NCI-H1436 (cell line): ENCODE measurements at regions not wholly inside any gene's neighbourhood (a gene's known extent, or its start where the extent isn't known, plus 50 kb on each side); places are given as distances from the start of the nearest gene placed in this dataset.

Experiments
- DNase-seq: peaks from one replicate; lab custom pipeline; 2025; lab: John Stamatoyannopoulos, UW

DNA sequence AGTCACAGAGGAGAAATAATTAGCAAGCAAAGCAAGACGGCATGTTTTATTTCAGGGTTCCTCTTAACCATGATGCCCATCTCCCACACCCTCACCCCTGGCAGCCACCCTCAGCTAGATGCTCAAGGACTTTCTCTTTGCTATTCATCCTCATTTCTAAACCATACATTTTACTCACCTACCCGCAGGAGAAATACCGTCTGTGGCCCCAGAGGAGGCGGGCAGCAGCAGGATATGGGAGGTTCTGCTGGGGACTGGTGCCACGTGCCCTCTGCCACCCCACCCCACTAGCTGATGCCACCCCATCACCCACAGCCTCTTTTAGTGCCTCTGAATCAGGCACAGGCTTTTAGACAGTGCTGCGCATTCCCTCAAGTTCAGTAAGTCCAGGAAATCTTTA lies 168.7 kb upstream of the ITGB1 start:
- DNase-seq = no peak

DNA sequence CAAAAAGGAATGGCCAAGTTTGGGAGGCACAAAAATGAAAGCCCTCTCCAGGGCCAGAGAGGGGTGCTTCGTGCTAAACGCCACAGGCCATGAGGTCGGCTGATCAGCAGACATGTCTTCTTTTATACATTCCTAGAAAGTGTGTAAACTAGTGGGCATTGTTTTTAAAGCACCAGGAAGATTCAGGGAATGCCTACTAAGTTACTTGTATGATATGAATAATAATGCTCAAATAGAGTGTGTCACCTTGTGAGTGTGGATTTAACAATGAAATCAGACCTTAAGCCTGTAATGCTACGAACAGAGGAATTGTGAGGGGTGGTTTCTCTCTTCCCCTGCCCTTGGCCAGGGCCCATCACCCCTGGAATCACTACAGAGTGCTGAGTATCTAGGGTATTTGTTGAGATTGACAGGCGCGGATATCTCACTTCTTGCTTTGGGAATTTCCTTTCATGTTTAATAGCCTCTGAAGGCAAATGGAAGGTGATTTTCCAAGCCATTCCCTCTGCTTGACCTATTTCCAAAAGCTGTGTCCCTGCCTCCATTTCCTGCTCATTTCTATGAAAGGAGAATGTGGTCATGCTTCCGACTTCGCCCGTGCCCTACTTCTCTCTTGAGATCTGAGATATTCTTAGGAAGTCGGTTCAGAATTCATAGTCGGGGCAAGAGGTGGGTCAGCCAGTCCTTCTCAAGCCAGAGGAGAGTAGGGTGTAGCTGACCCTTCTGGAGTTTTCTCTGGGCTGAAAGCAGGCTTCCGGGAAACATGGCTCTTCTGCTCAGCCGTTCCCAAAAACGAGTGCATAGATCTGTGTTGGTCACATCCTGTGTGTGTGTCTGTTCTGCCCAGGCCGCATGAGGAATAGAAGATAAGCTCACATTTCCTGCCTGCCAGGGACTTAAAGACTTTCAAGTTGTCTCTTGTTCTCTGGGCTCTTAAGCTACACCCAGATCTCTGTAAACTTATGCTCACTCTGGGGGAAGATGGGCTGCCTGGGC lies 167.8 kb upstream of the ITGB1 start:
- DNase-seq = no peak

DNA sequence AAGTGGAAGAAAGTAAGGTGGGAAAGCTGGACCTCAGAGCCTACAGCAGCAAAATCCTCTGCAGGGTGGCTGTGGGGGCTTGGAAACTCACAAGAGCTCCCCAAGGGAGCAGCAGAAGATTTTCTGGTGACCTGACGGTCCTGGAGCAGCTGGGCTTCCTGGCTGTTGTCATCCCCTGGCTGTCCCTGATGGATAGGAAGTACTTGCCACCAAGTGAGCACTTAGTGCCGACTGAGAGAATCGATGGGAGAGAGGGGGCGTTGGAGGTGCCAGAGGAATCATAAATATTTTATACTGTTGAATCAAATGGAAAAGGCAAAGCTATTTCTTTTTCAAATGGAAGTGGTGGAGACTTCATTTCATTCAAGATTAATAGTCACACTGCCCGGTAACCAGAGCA lies 167.1 kb upstream of the ITGB1 start:
- DNase-seq = no peak

DNA sequence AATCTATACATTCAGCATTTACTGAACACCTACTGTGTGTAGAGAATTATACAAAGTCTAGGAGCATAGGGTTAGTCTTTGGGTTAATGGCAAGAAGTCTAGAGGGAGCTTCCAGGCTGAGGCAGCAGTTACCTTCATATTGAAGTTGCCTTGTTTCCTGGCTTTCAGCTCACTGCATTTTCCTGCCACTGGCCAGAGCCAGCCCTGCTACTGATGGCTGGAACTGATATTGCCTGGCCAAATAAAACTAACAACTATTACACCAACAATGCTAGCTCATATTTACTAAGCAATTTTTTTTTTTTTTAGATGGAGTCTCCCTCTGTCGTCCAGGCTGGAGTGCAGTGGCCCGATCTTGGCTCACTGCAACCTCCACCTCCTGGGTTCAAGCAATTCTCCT lies 165.7 kb upstream of the ITGB1 start:
- DNase-seq = no peak

DNA sequence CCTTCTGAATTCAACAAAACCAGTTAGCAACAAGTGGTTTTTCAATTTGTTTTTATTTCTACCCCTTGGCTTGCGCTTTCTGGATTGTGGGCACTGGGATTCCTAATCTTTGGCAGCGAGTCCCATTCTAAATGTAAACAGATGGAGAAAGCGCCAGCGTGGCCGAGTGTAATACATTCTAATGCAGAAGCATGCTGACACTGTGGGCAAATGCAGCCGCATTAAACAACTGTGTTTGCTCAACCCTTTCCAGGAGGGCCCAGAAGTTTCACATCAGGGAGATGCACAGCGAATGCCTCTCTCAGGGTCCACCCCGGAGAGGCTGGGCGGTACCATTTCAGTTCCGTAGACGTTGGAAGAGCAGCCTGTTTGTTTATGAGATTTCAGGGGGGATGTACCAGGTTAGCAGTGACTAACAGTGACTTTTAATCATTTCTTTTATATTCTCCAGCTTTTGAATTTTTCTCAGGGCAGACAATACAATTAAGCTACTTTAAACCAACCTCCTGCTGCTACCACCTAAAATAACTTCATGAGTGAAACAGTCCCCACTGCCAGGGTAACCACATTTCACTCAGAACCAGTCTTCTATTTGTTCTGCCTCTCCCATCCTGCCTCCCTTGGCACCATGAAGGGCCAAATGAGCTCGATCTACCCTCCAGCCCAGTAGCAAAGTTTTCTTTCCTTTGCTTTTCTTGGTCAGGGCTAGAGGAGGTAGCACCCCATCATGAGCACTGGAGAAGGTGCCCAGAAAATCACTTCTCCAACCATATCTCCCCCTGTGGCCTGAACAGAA lies 164.2 kb upstream of the ITGB1 start:
- DNase-seq = no peak

DNA sequence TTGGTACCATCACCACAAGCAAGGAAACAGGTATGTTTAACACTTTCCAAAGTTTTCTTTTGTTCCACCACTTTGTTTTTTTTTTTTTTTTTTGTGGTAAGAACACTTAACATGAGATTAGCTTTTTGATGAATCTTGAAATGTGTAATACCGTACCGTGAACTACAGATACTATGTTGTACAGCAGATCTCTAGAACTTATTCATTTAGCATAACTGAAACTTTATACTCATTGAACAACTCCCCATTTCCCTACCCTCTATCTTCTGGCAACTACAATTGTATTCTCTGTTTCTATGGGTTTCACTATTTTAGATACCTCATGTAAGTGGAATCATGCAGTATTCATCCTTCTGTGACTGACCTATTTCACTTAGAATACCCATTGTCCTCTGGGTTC lies 162.7 kb upstream of the ITGB1 start:
- no peak for DNase-seq

DNA sequence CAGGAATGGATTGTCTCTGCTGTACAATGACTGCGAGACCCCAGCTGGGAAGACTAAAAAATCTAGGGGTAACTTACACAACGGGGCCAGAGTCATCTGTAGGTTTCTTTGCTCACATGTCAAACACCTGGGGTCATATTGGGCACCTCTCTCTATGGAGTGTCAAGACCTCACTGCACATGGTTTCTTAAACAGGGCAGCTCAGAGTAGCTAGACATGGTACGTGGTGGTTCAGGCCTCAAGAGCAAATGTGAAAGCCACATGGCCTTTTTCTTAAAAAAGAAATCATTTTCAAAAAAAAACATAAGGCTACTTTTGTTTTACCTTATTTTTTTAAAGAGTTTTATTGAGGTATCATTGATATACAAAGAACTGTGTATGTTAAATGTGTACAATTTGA lies 162.2 kb upstream of the ITGB1 start:
- DNase-seq = no peak

DNA sequence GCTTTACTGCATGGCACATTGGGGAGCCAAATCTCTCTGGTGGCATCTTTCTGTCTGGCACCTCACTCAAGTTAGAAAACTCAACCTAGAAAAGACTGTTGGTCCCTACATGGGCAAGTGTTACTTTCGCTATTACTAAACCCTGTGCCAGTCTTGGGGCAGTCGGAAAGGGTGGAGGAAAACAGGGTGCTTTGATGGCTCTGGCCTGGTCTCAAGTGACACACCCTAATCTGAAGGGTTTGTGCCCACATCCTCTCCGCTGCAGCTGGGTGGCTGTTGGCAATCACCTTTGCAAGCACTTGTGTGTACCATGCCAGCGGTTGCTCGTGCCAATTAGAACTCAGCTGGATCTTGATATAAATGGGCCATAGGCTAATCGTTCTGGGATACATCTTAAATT lies 159.8 kb upstream of the ITGB1 start:
- no peak for DNase-seq

DNA sequence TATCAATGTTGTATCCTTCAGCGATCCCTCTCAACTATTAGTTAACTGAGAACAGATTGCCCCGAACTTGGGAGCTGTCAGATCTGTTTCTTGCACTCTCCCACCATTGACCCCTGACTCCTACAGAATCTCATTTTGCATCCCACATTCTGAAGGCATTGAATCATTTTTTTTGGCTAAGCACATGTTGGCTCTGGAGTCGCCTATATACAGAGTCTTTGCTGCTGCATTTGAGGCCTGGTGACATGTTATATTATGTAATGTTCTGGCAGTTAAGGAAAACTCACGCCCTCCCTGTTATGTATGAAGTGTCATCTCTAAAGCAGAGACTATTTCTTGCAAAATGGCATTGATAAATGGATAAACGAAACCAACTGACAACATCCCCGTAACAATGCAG lies 159.2 kb upstream of the ITGB1 start:
- no peak for DNase-seq

DNA sequence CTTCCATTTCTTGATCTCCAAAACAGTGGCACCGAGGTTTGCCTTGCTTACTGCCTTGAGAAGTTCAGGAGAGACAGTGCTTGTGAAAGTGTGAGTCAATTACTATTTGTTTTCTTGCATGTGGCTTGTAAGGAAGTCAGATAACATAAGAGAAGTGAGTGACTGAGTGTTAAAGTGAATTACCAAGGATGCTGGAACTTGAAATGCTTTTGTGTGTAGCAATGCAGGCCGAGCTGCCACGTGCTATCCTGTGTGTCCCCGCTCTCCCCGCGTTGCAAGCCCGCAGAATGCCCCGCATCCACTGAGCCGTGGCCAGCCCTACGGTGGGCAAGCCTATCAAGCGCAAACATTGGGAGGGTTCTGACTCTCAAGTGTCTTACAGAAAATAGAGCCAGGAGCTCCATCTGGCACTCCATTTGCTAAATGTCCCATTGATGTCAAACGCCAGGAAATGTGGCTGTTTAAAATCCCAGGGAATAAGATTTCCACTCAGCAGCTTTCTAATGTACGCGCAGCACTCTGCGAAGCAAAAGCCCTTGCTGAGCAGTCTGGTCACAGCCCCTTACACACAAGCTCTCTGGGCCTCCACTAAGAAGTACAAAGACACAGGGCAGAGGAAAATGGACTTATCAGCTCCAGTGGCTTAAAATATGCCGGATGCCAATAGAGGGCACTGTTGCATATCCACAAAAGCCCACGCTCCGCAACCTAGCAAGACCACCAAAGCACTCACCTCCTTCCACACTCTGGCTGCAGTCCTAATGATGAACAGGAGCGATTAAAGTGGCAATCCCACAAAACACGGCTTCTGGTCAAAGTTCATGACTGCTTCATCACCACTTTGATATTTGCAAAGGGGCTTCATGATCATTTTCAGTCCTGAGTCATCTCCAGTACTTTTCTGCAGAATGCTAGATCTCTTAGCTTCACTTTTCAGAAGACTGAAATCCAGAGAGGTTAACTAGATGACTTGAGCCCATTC lies 158.0 kb upstream of the ITGB1 start:
- DNase-seq = peak; percentile 32

DNA sequence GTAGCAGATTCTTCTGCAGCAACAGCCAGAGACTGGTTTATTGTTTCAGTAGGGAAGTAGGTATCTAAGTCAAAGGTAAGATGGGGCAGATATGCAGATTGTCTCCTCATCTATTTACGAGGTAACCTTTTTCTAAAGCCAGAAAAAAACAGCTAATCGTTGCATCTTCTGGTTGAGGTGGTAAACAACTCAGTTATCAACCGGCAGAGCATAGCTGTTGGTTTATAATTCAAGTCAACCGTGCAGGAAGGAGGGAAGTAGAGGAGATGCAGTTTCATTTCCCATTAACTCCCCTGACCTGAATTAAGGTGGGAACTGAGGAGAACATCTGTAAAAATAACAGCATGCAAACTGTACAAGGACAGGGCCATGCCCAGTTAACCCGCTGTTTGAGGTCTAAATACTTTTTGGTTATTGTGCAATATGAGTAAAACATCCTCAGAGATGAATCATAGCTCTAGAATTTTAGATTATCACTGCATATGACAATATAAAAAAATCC lies 156.5 kb upstream of the ITGB1 start:
- no peak for DNase-seq

DNA sequence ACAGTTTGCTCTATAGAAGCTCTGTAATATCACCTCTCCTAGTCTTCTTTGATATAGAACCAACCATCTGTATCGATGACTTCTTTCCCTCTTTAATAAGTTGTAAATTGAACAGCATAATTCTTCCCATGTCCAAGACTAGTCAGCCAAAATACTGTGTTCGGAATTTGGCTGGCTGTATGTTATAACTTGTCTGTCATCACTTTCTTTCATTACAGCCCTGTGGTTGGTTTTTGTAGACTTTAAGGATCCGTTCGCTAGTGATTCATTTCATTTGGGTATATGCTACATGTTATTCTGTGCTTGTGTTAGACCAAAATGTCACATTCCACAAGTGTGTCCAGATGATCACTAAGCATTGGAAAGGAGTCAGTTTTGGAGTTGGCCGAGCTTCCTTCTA lies 155.4 kb upstream of the ITGB1 start:
- DNase-seq = no peak

DNA sequence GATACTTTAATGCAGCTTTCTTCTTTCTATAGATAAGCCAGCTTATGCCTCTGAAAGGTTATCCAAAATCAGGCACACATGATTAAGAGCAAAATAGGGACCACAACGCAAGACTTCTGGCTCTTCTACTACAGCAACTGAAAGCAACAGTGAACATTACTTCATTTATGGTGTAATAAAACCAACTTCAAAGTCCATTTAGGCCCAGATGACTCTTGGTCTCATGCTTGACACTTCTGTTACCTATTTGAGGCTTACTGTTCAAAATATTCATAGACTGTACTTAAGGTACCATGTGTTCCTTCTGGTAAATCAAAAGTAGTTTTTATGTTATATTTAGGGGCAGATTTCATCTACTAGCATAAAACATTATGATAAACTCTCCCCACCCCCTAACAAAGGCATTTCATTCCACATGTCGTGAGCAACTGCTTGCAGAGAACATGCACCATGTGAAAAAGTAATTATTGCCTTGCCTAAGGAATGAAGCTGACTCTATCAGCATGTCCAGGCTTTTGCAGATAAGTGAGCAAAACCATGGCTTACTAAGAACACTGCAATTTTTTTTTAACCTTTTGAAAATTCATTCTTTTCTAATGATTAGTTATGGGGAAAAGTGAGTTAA lies 154.9 kb upstream of the ITGB1 start:
- no peak for DNase-seq

DNA sequence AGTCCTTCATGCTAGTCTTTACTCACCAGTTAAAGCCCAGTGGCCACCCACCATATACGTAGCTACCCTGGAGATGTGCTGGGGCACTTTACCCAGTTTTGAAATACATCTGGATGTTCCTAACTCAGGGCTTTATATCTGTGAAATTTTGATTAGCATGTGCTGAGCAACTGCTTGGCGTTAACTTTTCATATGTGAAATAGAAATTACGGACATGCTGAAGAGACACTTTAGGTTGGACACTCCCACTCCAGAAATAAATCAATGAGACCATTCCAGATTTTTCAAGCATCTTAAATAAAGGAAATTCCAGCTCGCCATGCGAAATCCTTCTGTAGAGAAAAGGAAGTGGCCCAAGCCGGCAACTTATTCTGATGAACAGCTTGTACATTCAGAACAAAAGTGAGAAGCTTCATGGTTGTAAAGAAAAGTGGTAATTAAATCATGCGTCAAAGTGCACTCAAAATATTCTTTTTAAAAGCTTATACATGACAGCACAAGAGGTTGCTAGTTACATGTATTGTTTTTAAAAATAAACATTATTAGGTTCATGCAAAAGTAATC lies 153.5 kb upstream of the ITGB1 start:
- DNase-seq = no peak

DNA sequence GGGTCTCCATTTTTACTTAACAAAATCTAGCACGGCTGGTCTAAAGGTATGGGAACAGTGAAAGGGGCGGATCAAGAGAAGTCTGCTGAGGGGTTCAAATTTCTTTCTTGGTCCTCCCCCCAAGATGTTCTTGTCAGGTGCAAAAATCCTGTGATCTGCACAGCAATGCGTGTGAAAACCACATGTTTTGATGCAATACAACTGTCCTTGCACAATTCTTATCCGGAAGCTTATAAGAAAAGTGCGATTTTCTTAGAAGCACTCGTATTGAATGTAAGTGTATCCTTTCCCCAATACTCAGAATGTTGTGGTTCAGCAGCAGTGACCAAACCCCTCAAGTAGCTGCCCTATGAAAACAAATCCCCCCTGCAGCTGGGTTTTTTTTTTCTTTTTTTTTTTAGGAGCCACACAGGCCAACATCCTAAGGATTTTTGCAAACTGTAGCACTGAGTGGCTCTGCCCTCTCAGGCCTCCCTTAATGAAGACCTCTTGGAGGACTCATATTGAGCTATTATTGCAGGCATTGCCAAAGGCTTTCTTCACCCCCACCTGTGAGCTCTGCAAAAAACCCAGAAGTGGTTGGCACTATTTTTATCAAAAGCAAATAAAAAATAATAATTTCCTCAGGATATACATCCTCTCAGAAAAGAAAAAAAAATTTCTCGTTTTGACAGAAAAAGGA lies 151.9 kb upstream of the ITGB1 start:
- no peak for DNase-seq

DNA sequence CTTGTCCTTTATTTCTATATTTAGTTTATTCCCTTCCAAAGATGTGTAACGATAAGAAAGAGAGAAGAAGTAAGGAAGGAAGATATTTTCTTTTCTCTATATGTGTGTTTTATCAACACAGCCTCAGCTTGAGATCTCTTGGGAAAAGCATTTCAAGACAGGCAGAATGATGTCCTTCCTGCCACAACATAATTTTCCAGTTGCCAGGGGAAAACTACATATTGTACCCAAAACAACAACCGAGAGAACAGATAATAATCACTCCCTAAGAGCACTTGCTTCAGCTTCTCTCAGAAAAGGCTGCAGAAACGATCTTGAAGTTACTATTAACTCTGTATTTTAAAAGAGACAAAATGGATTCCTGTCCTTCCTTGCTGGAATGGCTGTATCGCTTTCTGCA lies 151.4 kb upstream of the ITGB1 start:
- DNase-seq = no peak

DNA sequence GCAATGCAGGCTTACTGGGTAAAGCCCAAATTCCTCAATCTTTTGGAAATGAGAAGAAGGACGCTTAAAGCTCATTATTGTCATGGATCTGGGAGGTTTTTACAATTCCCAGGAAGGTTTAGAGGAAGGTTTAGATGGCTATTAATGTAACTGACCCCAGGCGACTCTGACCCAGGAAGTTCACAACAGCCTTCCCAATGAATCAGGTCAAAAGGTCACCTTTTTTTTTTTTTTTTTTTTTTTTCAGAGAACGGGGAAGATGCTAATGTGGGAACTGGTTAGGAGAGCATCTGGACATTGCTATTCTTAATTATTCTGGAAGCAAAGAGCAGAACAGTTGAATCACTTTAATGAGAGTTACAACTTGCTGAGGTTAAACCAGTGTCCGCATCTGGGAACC lies 149.9 kb upstream of the ITGB1 start:
- no peak for DNase-seq

DNA sequence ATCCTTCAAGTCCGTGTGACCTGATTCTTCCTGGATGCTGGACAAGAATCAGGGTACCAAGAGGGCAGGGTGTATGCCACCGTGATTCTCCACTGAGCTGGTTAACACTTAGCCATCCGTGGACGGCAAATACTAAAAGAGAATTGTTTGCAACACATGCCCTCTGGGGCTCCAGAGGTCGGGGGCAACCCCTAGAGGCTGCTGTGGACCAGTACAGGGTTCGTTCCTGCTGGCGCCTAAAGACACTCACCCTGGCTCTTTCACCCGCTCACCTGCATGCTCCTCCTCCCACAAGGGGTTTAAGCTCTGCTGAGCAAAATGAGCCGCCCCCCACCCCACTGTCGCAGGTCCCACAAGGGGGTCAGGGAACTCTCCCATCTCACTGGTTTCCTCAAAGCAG lies 148.7 kb upstream of the ITGB1 start:
- DNase-seq = no peak

DNA sequence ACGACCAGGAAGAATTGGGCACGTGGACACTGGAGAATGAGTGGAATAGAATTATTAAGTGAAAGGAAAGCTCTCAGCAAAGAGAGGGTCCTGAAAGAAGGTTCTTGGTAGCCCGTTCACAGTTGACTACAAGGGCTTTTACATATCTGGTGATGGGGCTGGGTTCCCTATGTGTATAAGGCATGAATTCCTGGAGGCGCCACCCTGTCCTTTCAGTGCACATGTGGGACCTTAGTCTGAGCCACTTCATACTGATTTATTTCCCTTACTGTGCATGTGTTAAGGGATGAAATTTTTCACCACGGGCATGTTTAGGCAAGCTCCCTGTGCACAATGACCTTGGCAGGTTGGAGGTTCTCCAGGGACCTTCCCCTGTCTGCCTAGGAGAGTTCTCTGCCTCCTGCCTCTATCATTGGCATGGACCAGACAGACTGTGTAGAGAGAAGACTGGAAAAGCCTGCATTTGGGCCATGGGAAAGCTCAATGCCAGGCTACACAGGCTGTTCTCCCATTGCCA lies 145.9 kb upstream of the ITGB1 start:
- DNase-seq = no peak

DNA sequence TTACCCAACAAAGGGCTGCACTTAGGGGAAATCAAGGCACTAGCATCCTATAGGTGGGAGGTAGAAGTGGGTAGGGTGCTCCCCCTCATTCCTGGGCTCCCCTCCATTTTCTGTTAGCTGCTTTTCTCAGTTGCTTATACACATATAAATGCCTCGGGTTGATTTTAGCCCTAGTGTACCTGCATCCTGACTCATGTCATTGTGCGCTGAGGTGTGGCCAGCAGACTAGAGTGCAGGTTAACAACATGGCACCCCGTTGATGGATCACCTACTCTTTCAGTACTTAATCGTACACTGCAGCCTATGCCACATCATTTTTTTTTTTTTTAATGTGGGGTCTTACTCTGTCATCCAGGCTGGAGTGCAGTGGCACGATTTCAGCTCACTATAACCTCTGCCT lies 144.0 kb upstream of the ITGB1 start:
- DNase-seq = no peak
